Naive thymus-derived CD4-positive, alpha-beta T cell (primary cell): ENCODE measurements at regions not wholly inside any gene's neighbourhood (a gene's known extent, or its start where the extent isn't known, plus 50 kb on each side); places are given as distances from the start of the nearest gene placed in this dataset.

Experiments
- ATAC-seq: fragments of 150-1000 bp; cut with Tn5 transposase; 2 replicates; pipeline ENCODE4 v1.10.0; 2021; ENCODE audit warnings: mild to moderate bottlenecking, moderate library complexity
- CTCF ChIA-PET: fragments of 350-600 bp; sonication (Branson Sonifier 250); formaldehyde crosslinking; loops from one replicate; lab custom pipeline; 2021; ENCODE audit warnings: antibody characterized with exemption; lab: Charles Lee
- POLR2A ChIA-PET: fragments of 350-600 bp; sonication (Branson Sonifier 250); formaldehyde crosslinking; loops from one replicate; lab custom pipeline; 2021; ENCODE audit warnings: antibody characterized with exemption, inconsistent platforms; lab: Charles Lee
- DNase-seq, 9 donors: peaks; one replicate each; pipeline versions ENCODE4 v3.0.0 to v3.0.0-alpha.2; 2020 to 2022; ENCODE audit warnings: mixed read lengths in 1 of 9
- H3K27ac ChIP-seq: one replicate; pipeline ENCODE4 v1.7.0; 2013; ENCODE audit warnings: mild to moderate bottlenecking, low read depth, low read length, moderate library complexity
- H3K27me3 ChIP-seq, 2 donors: one replicate each; pipeline ENCODE4 v1.7.0; 2013; ENCODE audit warnings: low read length in 2 of 2, mild to moderate bottlenecking in 2 of 2, moderate library complexity in 2 of 2; ENCODE audit not compliant: control insufficient read depth in 2 of 2, insufficient read depth in 2 of 2
- H3K36me3 ChIP-seq, 3 experiments: 1 replicate in 2 of 3; 2 replicates in 1 of 3; pipeline ENCODE4 v1.7.0; 2013; ENCODE audit warnings: low read length in 3 of 3, mild to moderate bottlenecking in 3 of 3, moderate library complexity in 1 of 3; ENCODE audit not compliant: insufficient read depth in 3 of 3, control insufficient read depth in 2 of 3
- H3K4me1 ChIP-seq, 2 donors: one replicate each; pipeline ENCODE4 v1.7.0; 2013; ENCODE audit warnings: low read length in 2 of 2, mild to moderate bottlenecking in 2 of 2, moderate library complexity in 1 of 2; ENCODE audit not compliant: control insufficient read depth in 2 of 2, insufficient read depth in 2 of 2
- H3K4me3 ChIP-seq: 2 replicates; pipeline ENCODE4 v1.7.0; 2013; ENCODE audit warnings: mild to moderate bottlenecking, low read length
- H3K9me3 ChIP-seq, 3 experiments: 1 replicate in 2 of 3; 2 replicates in 1 of 3; pipeline ENCODE4 v1.7.0; 2013; ENCODE audit warnings: low read length in 3 of 3; ENCODE audit not compliant: control insufficient read depth in 2 of 3
- H3K27ac Mint-ChIP-seq, 9 donors: one replicate each; pipeline ENCODE4 v1.8.0; 2020 to 2022; ENCODE audit warnings: mixed read lengths in 9 of 9, mild to moderate bottlenecking in 8 of 9, moderate library complexity in 5 of 9, inconsistent platforms in 2 of 9
- H3K27me3 Mint-ChIP-seq, 5 donors: one replicate each; pipeline ENCODE4 v1.8.0; 2021 to 2022; ENCODE audit warnings: mixed read lengths in 5 of 5, mild to moderate bottlenecking in 1 of 5
- H3K36me3 Mint-ChIP-seq, 5 donors: one replicate each; pipeline ENCODE4 v1.8.0; 2020 to 2022; ENCODE audit warnings: mixed read lengths in 5 of 5, mild to moderate bottlenecking in 3 of 5, inconsistent platforms in 1 of 5
- H3K4me1 Mint-ChIP-seq, 7 donors: one replicate each; pipeline ENCODE4 v1.8.0; 2020 to 2022; ENCODE audit warnings: mixed read lengths in 7 of 7, mild to moderate bottlenecking in 3 of 7, inconsistent platforms in 1 of 7
- H3K4me3 Mint-ChIP-seq, 10 donors: one replicate each; pipeline ENCODE4 v1.8.0; 2020 to 2022; ENCODE audit warnings: mild to moderate bottlenecking in 10 of 10, mixed read lengths in 10 of 10, moderate library complexity in 6 of 10, inconsistent platforms in 2 of 10
- H3K9me3 Mint-ChIP-seq, 11 donors: one replicate each; pipeline ENCODE4 v1.8.0; 2020 to 2022; ENCODE audit warnings: mixed read lengths in 11 of 11, mild to moderate bottlenecking in 4 of 11, inconsistent platforms in 1 of 11, moderate library complexity in 1 of 11
- intact Hi-C, 2 donors: fragments of 100-400 bp; cut with micrococcal nuclease; formaldehyde crosslinking; loops; one replicate each; pipeline ENCODE4 v1.15.1; 2023

GRCh38 chr4:112942997-112943396, 106.5 kb upstream of the ANK2 start:
- Histone ChIP-seq H3K27me3 (no peaks in the 10 kb centered on the region), H3K36me3 (no peaks in the 10 kb centered on the region), H3K9me3 (no peaks in the 10 kb centered on the region), H3K27ac (no peak overlapping the region), H3K4me1 (no peaks in the 10 kb centered on the region), H3K4me3 (no peak overlapping the region)
- Mint-ChIP-seq H3K9me3 (peaks cover 0 to 2% (median 0%) of the 10 kb centered on the region in 11 donors), H3K4me3 (no peak overlapping the region), H3K27ac (no peak overlapping the region), H3K36me3 (no peaks in the 10 kb centered on the region), H3K4me1 (no peaks in the 10 kb centered on the region), H3K27me3 (peaks cover 14 to 34% (median 23%) of the 10 kb centered on the region in 5 donors)
- POLR2A ChIA-PET: no interaction called here
- ATAC-seq (no peak), DNase-seq (no peak)
- CTCF ChIA-PET: no interaction called here
- intact Hi-C loops: no loop called here

GRCh38 chr4:112944006-112944405, 105.4 kb upstream of the ANK2 start:
- CTCF ChIA-PET: no interaction called here
- Histone ChIP-seq H3K4me1 (no peaks in the 10 kb centered on the region), H3K27ac (no peak overlapping the region), H3K36me3 (no peaks in the 10 kb centered on the region), H3K27me3 (no peaks in the 10 kb centered on the region), H3K4me3 (no peak overlapping the region), H3K9me3 (no peaks in the 10 kb centered on the region)
- intact Hi-C loops: no loop called here
- peaks cover 0 to 2% (median 0%) of the 10 kb centered on the region in 11 donors for H3K9me3 Mint-ChIP-seq
- H3K27me3 Mint-ChIP-seq: peaks cover 14 to 37% (median 26%) of the 10 kb centered on the region in 5 donors
- H3K27ac Mint-ChIP-seq: no peak overlapping the region
- DNase-seq (no peak), ATAC-seq (no peak)
- H3K4me1 Mint-ChIP-seq: no peaks in the 10 kb centered on the region
- no peak overlapping the region for H3K4me3 Mint-ChIP-seq
- POLR2A ChIA-PET: no interaction called here
- no peaks in the 10 kb centered on the region for H3K36me3 Mint-ChIP-seq

- no peak for DNase-seq
- Histone ChIP-seq H3K27ac (no peak overlapping the region), H3K36me3 (no peaks in the 10 kb centered on the region), H3K27me3 (no peaks in the 10 kb centered on the region), H3K4me1 (no peaks in the 10 kb centered on the region), H3K4me3 (no peak overlapping the region), H3K9me3 (no peaks in the 10 kb centered on the region)
- no peaks in the 10 kb centered on the region for H3K4me1 Mint-ChIP-seq
- intact Hi-C loops: no loop called here
- H3K4me3 Mint-ChIP-seq: no peak overlapping the region
- peaks cover 15 to 37% (median 20%) of the 10 kb centered on the region in 5 donors for H3K27me3 Mint-ChIP-seq
- no peaks in the 10 kb centered on the region for H3K36me3 Mint-ChIP-seq
- peaks cover 0 to 2% (median 0%) of the 10 kb centered on the region in 11 donors for H3K9me3 Mint-ChIP-seq
- POLR2A ChIA-PET: interaction anchor here (0.7 kb wide), 1 partner anchor 579 kb away, joined by 3 read pairs; no protein-coding TSS in a partner anchor
- no peak overlapping the region for H3K27ac Mint-ChIP-seq
- CTCF ChIA-PET: interaction anchor here (0.7 kb wide), 1 partner anchor 684 kb away, joined by 3 read pairs; no protein-coding TSS in a partner anchor
- no peak for ATAC-seq
Measured at GRCh38 chr4:112946127-112946526, 103.3 kb upstream of the ANK2 start.

GRCh38 chr4:112947616-112948015, 101.8 kb upstream of the ANK2 start:
- ChIA-PET CTCF (no interaction called here), POLR2A (no interaction called here)
- no peaks in the 10 kb centered on the region for H3K36me3 ChIP-seq
- Mint-ChIP-seq H3K36me3 (no peaks in the 10 kb centered on the region), H3K4me3 (no peak overlapping the region), H3K4me1 (peaks cover 0 to 2% (median 0%) of the 10 kb centered on the region in 7 donors), H3K27me3 (peaks cover 11 to 34% (median 23%) of the 10 kb centered on the region in 5 donors), H3K27ac (no peak overlapping the region), H3K9me3 (peaks cover 0 to 2% (median 0%) of the 10 kb centered on the region in 11 donors)
- H3K4me3 ChIP-seq: no peak overlapping the region
- H3K27me3 ChIP-seq: no peaks in the 10 kb centered on the region
- no peaks in the 10 kb centered on the region for H3K4me1 ChIP-seq
- H3K9me3 ChIP-seq: no peaks in the 10 kb centered on the region
- intact Hi-C loops: no loop called here
- no peak overlapping the region for H3K27ac ChIP-seq
- ATAC-seq (no peak), DNase-seq (no peak)

GRCh38 chr4:112951362-112952312, 97.8 kb upstream of the ANK2 start:
- Histone ChIP-seq H3K36me3 (no peaks in the 10 kb centered on the region), H3K4me3 (no peak overlapping the region), H3K9me3 (no peaks in the 10 kb centered on the region), H3K27me3 (no peaks in the 10 kb centered on the region), H3K27ac (no peak overlapping the region), H3K4me1 (no peaks in the 10 kb centered on the region)
- DNase-seq (peak in 1 of 9 donors; percentile 8), ATAC-seq (no peak)
- no peak overlapping the region for H3K27ac Mint-ChIP-seq
- H3K27me3 Mint-ChIP-seq: peaks cover 5 to 29% (median 7%) of the 10 kb centered on the region in 5 donors
- no peak overlapping the region for H3K4me3 Mint-ChIP-seq
- peaks cover 0 to 5% (median 0%) of the 10 kb centered on the region in 11 donors for H3K9me3 Mint-ChIP-seq
- POLR2A ChIA-PET: interaction anchor here (0.7 kb wide), 1 partner anchor 809 kb away, joined by 3 read pairs; no protein-coding TSS in a partner anchor
- H3K4me1 Mint-ChIP-seq: peaks cover 0 to 2% (median 0%) of the 10 kb centered on the region in 7 donors
- CTCF ChIA-PET: interaction anchor here (0.6 to 2.2 kb wide), 4 partner anchors 10 to 294 kb away, joined by 3 to 5 read pairs (median 4); no protein-coding TSS in a partner anchor
- intact Hi-C loops: loop anchor here (1.0 to 10.0 kb wide), 3 partner anchors 318 to 627 kb away; no protein-coding TSS in a partner anchor
- no peaks in the 10 kb centered on the region for H3K36me3 Mint-ChIP-seq

- peaks cover 0 to 5% (median 0%) of the 10 kb centered on the region in 11 donors for H3K9me3 Mint-ChIP-seq
- intact Hi-C loops: loop anchor here (5.0 to 10.0 kb wide), 2 partner anchors 320 to 628 kb away; no protein-coding TSS in a partner anchor
- ChIA-PET CTCF (interaction anchor here (0.8 to 2.2 kb wide), 2 partner anchors 10 to 13 kb away, joined by 4 to 5 read pairs; no protein-coding TSS in a partner anchor), POLR2A (no interaction called here)
- H3K4me3 Mint-ChIP-seq: no peak overlapping the region
- peaks cover 0 to 2% (median 0%) of the 10 kb centered on the region in 7 donors for H3K4me1 Mint-ChIP-seq
- DNase-seq (no peak), ATAC-seq (no peak)
- H3K27me3 ChIP-seq: no peaks in the 10 kb centered on the region
- H3K36me3 ChIP-seq: no peaks in the 10 kb centered on the region
- H3K4me3 ChIP-seq: no peak overlapping the region
- peaks cover 5 to 29% (median 7%) of the 10 kb centered on the region in 5 donors for H3K27me3 Mint-ChIP-seq
- H3K4me1 ChIP-seq: no peaks in the 10 kb centered on the region
- H3K27ac ChIP-seq: no peak overlapping the region
- no peaks in the 10 kb centered on the region for H3K9me3 ChIP-seq
- no peak overlapping the region for H3K27ac Mint-ChIP-seq
- H3K36me3 Mint-ChIP-seq: no peaks in the 10 kb centered on the region
Measured at GRCh38 chr4:112952313-112952700, 97.1 kb upstream of the ANK2 start.
